ENCODE measurements at regions not wholly inside any gene's neighbourhood (a gene's known extent, or its start where the extent isn't known, plus 50 kb on each side); places are given as distances from the start of the nearest gene placed in this dataset.

DNA sequence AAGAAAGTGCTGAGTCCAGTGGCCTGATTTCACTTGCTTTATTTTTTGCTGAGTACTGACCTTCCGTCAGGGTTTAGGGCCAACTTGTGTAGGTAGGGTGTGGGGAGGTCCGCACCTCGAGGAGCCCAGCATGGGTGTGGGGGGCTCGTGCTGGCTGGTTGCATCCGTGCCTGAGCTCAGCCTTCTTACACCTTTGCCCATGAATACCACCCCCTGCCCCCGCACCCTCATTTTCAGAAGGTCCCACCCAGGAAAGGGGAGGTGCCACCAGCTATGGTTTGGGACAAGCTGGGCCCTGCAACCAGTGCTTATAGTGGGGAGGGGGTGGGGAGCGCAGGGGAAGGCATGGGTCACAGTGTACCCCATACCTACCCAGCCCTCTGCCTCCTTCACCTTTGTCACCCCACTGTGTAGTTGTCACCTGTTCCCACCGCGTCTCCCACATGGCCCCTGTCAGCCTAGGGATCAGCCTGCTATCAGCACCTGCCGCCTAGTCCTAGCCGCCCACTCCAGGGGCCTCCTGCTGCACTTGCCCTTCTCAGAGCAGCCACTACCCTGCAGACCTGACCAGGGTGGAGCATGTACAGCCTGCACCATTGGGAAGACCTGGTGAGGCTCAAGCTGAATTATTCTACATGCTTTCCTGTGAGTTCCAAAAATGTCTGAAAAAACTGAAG lies 146.2 kb upstream of the RET start:
- Histone ChIP-seq H3K27me3 (replicated peaks; ENCODE audit: insufficient read depth, low read depth, low read length, poor library complexity) (no peaks in the 10 kb centered on the region), H3K4me3 (ENCODE audit: low read depth, low read length, poor library complexity, severe bottlenecking) (no peak overlapping the region), H3K9me3 (ENCODE audit: low read depth, low read length, poor library complexity, severe bottlenecking) (no peaks in the 10 kb centered on the region), H3K36me3 (ENCODE audit: insufficient read depth, low read length, poor library complexity, severe bottlenecking) (no peaks in the 10 kb centered on the region), H3K4me1 (ENCODE audit: insufficient read depth, low read length, poor library complexity, severe bottlenecking) (peaks cover 40% of the 10 kb centered on the region), H3K27ac (ENCODE audit: low read depth, low read length, poor library complexity, severe bottlenecking) (no peak overlapping the region)
- intact Hi-C loops (cut with micrococcal nuclease; ENCODE audit: unreplicated experiment): no loop called here
- BruUV-seq (replicated peaks): no TSS peak
- CTCF ChIA-PET: no interaction called here
- DNase-seq (ENCODE audit: low spot score): no peak
- POLR2A ChIA-PET (ENCODE audit: low non-redundant PET): no interaction called here
- TF ChIP-seq CTCF (conservative IDR thresholded peaks at IDR 0.05; ENCODE audit: low read depth, low read length) (no peak), EZH2 (IDR thresholded peaks at IDR 0.05; ENCODE audit: borderline replicate concordance, low read depth, low read length, poor library complexity, severe bottlenecking) (no peak)

DNA sequence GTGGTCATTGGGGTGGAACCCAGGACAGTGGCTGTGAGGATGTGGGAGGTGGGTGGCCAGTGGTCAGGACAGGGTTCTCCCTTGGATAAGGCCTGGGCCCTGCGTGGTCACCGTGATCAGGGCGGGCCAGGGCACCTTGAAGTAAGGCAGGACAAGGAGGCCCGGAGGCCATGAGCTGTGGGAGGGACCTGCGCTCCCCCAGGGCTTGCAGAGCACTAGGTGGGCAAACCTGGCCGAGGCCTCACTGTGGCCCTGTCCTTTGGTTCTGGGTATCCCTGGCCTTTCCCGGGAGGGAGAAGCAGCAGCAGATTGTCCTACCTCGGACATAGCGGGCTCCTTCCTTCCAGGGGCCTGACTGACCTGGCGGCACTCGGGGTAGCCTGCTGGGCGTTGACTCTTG lies 144.8 kb upstream of the RET start:
- H3K27ac ChIP-seq (ENCODE audit: low read depth, low read length, poor library complexity, severe bottlenecking): no peak overlapping the region
- no TSS peak for BruUV-seq (replicated peaks)
- peaks cover 31% of the 10 kb centered on the region for H3K4me1 ChIP-seq (ENCODE audit: insufficient read depth, low read length, poor library complexity, severe bottlenecking)
- intact Hi-C loops (cut with micrococcal nuclease; ENCODE audit: unreplicated experiment): no loop called here
- POLR2A ChIA-PET (ENCODE audit: low non-redundant PET): no interaction called here
- H3K36me3 ChIP-seq (ENCODE audit: insufficient read depth, low read length, poor library complexity, severe bottlenecking): no peaks in the 10 kb centered on the region
- DNase-seq (ENCODE audit: low spot score): no peak
- TF ChIP-seq EZH2 (IDR thresholded peaks at IDR 0.05; ENCODE audit: borderline replicate concordance, low read depth, low read length, poor library complexity, severe bottlenecking): no peak
- no peak for TF ChIP-seq CTCF (conservative IDR thresholded peaks at IDR 0.05; ENCODE audit: low read depth, low read length)
- CTCF ChIA-PET: no interaction called here
- no peaks in the 10 kb centered on the region for H3K9me3 ChIP-seq (ENCODE audit: low read depth, low read length, poor library complexity, severe bottlenecking)
- H3K4me3 ChIP-seq (ENCODE audit: low read depth, low read length, poor library complexity, severe bottlenecking): no peak overlapping the region
- H3K27me3 ChIP-seq (replicated peaks; ENCODE audit: insufficient read depth, low read depth, low read length, poor library complexity): no peaks in the 10 kb centered on the region

DNA sequence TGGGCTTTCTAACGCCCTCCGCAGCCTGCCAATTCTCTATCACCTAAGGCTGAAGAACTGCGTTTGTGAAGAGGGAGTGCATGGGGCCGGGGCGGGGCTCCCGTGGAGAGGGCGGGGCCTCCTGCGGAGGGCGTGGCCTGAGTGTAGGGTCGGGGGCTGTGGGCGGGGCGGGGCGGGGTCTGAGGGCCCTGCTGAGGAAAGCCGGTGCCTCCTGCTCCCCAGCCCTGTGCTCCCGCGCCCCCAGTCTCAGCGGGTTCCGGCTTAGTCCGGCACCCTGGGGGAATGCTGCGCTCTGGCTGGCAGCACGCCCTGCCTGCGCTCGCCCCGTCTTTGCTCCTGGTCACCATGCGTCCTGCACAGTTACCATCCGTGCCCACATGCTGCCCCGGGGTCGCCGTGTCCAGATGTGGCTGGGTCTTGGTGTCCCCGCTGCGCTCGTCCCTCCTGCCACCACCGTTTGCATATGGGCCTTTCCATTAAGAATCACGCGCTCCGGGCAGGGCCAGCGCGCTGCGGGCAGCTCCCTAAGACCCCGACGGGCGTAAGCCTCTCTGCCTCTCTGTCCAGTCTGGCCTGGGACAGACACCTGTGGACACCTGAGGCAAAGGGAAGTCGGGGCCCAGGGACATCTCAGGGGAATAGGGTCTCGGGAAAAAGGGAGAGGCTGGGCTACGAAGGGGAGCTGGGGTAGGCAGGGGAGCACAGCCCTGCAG lies 144.0 kb upstream of the RET start:
- Histone ChIP-seq H3K36me3 (ENCODE audit: insufficient read depth, low read length, poor library complexity, severe bottlenecking) (no peaks in the 10 kb centered on the region), H3K4me1 (ENCODE audit: insufficient read depth, low read length, poor library complexity, severe bottlenecking) (peaks cover 24% of the 10 kb centered on the region), H3K27me3 (replicated peaks; ENCODE audit: insufficient read depth, low read depth, low read length, poor library complexity) (no peaks in the 10 kb centered on the region), H3K9me3 (ENCODE audit: low read depth, low read length, poor library complexity, severe bottlenecking) (no peaks in the 10 kb centered on the region), H3K27ac (ENCODE audit: low read depth, low read length, poor library complexity, severe bottlenecking) (no peak overlapping the region), H3K4me3 (ENCODE audit: low read depth, low read length, poor library complexity, severe bottlenecking) (no peak overlapping the region)
- no TSS peak for BruUV-seq (replicated peaks)
- ChIA-PET CTCF (no interaction called here), POLR2A (ENCODE audit: low non-redundant PET) (no interaction called here)
- intact Hi-C loops (cut with micrococcal nuclease; ENCODE audit: unreplicated experiment): no loop called here
- peak; percentile 51 for DNase-seq (ENCODE audit: low spot score)
- no peak for TF ChIP-seq CTCF (conservative IDR thresholded peaks at IDR 0.05; ENCODE audit: low read depth, low read length)
- TF ChIP-seq EZH2 (IDR thresholded peaks at IDR 0.05; ENCODE audit: borderline replicate concordance, low read depth, low read length, poor library complexity, severe bottlenecking): no peak

Measured in A673 (cell line).